RWPE2 (cell line): ENCODE measurements at regions not wholly inside any gene's neighbourhood (a gene's known extent, or its start where the extent isn't known, plus 50 kb on each side); places are given as distances from the start of the nearest gene placed in this dataset.
A peak's percentile ranks its signal among the peaks of the same experiment; 100 is the strongest.

Experiments used
- ATAC-seq: fragments of 200-7000 bp; cut with Tn5 transposase; 3 replicates; pipeline ENCODE4 v1.9.1; 2021; ENCODE audit warnings: low read depth
- DNase-seq: peaks from one replicate; pipeline ENCODE4 v3.0.0-alpha.2; 2020; ENCODE audit warnings: low spot score
- H3K27ac ChIP-seq: fragments of 450-650 bp; 2 replicates; pipeline ENCODE4 v1.5.1; 2017; ENCODE audit warnings: mild to moderate bottlenecking; ENCODE audit not compliant: poor library complexity, severe bottlenecking
- H3K27me3 ChIP-seq: fragments of 250-450 bp; sonication (Bioruptor Pico); 2 replicates; pipeline ENCODE4 v1.5.1; 2021; ENCODE audit warnings: mild to moderate bottlenecking, moderate library complexity; ENCODE audit not compliant: insufficient read depth, poor library complexity, severe bottlenecking
- H3K36me3 ChIP-seq: fragments of 250-450 bp; sonication (Bioruptor Pico); 2 replicates; pipeline ENCODE4 v1.5.1; 2020; ENCODE audit warnings: low read depth, mild to moderate bottlenecking, moderate library complexity
- H3K4me1 ChIP-seq: fragments of 250-450 bp; sonication (Bioruptor Pico); 2 replicates; pipeline ENCODE4 v1.5.1; 2021; ENCODE audit warnings: mild to moderate bottlenecking, moderate library complexity; ENCODE audit not compliant: insufficient read depth, poor library complexity, severe bottlenecking
- H3K4me3 ChIP-seq: fragments of 250-450 bp; sonication (Bioruptor Pico); 2 replicates; pipeline ENCODE4 v1.5.1; 2021; ENCODE audit warnings: mild to moderate bottlenecking, moderate library complexity; ENCODE audit not compliant: severe bottlenecking
- H3K9me3 ChIP-seq: fragments of 250-450 bp; sonication (Bioruptor Pico); 2 replicates; pipeline ENCODE4 v1.5.1; 2021; ENCODE audit warnings: mild to moderate bottlenecking, moderate library complexity; ENCODE audit not compliant: severe bottlenecking
- CTCF ChIP-seq: fragments of 450-650 bp; IDR thresholded peaks from one replicate; pipeline ENCODE4 v1.5.1; 2017; ENCODE audit warnings: mild to moderate bottlenecking, moderate library complexity; ENCODE audit not compliant: poor library complexity, severe bottlenecking

DNA sequence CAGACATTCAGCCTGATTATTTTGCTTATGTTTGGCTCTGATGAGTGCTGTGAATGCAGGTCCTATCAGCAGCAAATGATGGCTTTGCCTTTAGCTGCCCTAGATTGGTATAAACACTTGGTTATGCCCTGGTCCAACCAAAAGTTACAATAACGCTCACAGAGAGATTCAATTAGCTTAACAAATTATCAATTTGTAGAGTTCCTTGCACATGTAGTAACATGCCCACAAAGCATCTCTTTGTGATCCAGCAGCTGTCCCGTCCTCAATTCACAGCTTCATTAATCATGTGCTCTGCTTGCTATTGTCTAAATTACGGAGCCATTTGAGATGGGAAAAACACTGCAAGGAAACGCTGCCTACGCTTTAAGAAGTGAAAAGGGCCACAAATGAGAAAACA lies 457.9 kb downstream of the HDGFL1 start:
- Histone ChIP-seq H3K36me3 (no peaks in the 10 kb centered on the region), H3K27me3 (no peaks in the 10 kb centered on the region), H3K9me3 (no peaks in the 10 kb centered on the region), H3K27ac (no peak overlapping the region), H3K4me1 (no peaks in the 10 kb centered on the region), H3K4me3 (no peak overlapping the region)
- no peak for DNase-seq
- TF ChIP-seq CTCF: no peak
- no peak for ATAC-seq

DNA sequence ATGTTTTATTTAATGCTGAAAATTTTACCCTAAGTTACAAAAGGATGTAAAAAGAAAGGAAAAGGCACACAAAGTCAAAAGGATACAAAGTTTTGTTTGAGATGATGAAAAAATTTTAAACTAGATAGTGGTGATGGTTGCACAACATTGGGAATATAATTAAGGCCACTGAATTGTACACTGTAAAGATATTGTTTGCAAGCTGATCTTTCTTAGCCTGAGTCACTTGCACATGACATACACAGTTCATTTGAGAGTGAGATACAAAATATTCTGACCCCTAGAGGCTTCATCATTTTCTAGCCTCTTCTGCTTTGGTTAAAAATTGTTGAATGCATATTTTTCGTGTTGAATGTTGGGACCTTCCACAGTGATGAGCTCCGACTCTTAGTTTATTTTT lies 462.6 kb downstream of the HDGFL1 start:
- TF ChIP-seq CTCF: peak; percentile 14
- Histone ChIP-seq H3K27ac (no peak overlapping the region), H3K4me3 (no peak overlapping the region), H3K4me1 (no peaks in the 10 kb centered on the region), H3K36me3 (no peaks in the 10 kb centered on the region), H3K27me3 (no peaks in the 10 kb centered on the region), H3K9me3 (no peaks in the 10 kb centered on the region)
- ATAC-seq (no peak), DNase-seq (no peak)

DNA sequence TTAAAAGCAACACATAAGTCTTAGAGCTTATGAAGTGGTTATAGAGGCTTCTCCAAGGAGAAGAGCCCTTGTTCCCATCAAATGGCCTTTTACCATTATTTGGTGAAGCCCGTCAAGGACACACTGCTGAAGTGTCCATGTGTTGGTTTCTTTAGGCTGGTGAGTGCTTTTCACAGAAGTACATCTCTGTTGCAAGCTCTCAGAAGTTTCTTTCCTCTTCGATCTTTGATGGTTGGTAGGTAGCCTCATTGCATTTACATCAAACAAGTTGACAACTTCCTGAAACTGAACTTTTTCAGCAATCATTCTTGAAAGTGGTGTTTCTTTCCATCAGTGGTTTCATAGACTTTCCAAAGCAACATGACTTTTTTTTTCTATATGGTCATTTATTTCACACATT lies 465.6 kb downstream of the HDGFL1 start:
- DNase-seq: no peak
- Histone ChIP-seq H3K4me3 (no peak overlapping the region), H3K4me1 (no peaks in the 10 kb centered on the region), H3K27ac (no peak overlapping the region), H3K36me3 (no peaks in the 10 kb centered on the region), H3K9me3 (no peaks in the 10 kb centered on the region), H3K27me3 (no peaks in the 10 kb centered on the region)
- ATAC-seq: no peak
- TF ChIP-seq CTCF: no peak

- ATAC-seq: no peak
- H3K27me3 ChIP-seq: no peaks in the 10 kb centered on the region
- no peak for DNase-seq
- no peak overlapping the region for H3K27ac ChIP-seq
- H3K36me3 ChIP-seq: no peaks in the 10 kb centered on the region
- TF ChIP-seq CTCF: no peak
- no peaks in the 10 kb centered on the region for H3K4me1 ChIP-seq
- H3K9me3 ChIP-seq: no peaks in the 10 kb centered on the region
- no peak overlapping the region for H3K4me3 ChIP-seq
Observed at GRCh38 chr6:23036406-23036983, 467.1 kb downstream of the HDGFL1 start.

GRCh38 chr6:23040899-23041298 lies 471.5 kb downstream of the HDGFL1 start:
- no peaks in the 10 kb centered on the region for H3K27me3 ChIP-seq
- no peak overlapping the region for H3K27ac ChIP-seq
- TF ChIP-seq CTCF: no peak
- H3K9me3 ChIP-seq: no peaks in the 10 kb centered on the region
- ATAC-seq (no peak), DNase-seq (no peak)
- H3K4me1 ChIP-seq: no peaks in the 10 kb centered on the region
- H3K4me3 ChIP-seq: no peak overlapping the region
- H3K36me3 ChIP-seq: no peaks in the 10 kb centered on the region
